Dedifferentiated amniotic fluid mesenchymal stem cell (primary cell): ENCODE measurements at regions not wholly inside any gene's neighbourhood (a gene's known extent, or its start where the extent isn't known, plus 50 kb on each side); places are given as distances from the start of the nearest gene placed in this dataset.
"Not testable (repeated sequence)": the region's sequence is repeated elsewhere in the genome, so short reads cannot be mapped to it uniquely, and the experiment has no call there.

ENCODE experiments used
- DNase-seq: peaks from one replicate; pipeline ENCODE4 v3.0.0-alpha.2; 2016; ENCODE audit errors: extremely low spot score

DNA sequence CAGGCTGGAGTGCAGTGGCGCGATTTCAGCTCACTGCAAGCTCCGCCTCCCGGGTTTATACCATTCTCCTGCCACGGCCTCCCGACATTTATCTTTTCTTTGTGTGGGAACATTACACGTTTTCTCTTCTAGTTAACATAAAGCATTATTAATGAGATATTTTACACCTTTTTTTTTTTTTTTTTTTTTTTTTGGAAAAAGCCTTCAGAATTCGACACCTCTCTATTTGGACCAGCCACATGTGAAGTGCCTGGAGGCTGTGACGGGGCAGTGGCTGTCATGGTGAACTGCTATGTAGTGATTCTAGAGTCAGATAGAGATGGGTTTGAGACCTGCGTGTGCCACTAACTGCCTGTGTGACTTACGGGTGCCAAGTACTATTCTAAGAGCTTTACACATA, 64.3 kb downstream of the SMIM38 start:
- DNase-seq = no peak

DNA sequence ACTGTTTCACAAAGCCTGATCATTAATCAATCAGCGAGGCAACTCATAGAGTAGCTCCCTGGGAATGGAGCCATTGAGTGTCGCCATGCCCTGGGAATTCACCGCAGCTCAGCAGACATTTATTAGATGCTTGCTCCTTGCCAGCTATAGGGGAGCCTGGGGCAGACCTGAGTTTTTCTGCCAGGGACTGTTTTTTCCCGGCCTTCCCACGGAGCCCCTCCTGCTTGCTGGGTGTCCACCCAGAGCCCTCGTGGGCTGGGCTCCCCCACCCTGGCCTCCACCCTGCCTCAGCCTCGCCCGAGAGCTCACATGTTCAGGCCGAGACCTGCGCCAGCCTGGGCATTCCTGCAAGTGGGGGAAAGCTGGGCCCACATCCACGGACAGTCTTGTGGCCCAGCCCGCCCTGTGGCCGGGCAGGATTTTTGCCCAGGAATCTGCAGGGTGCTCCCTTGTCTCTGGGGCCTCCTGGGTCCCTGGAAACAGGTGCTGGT, 64.9 kb downstream of the SMIM38 start:
- no peak for DNase-seq

DNA sequence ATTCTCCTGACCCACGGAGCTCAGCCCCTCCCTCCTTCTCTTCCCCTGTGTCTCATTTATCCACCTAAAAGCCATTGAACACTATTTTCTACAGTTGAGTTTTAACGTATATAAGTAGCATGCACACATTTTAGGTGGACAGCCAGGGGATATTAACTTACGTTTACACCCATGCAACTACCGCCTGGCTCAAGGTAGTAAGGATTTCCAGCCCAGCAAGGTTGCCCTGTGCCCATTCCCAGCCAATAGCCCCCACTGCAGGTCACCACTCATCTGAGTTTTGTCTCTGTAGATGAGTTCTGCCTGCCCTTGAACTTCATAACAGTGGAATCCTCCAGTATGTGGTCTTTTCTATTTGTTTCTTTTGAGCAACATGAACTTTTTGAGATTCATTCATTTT, 65.4 kb downstream of the SMIM38 start:
- DNase-seq = no peak

DNA sequence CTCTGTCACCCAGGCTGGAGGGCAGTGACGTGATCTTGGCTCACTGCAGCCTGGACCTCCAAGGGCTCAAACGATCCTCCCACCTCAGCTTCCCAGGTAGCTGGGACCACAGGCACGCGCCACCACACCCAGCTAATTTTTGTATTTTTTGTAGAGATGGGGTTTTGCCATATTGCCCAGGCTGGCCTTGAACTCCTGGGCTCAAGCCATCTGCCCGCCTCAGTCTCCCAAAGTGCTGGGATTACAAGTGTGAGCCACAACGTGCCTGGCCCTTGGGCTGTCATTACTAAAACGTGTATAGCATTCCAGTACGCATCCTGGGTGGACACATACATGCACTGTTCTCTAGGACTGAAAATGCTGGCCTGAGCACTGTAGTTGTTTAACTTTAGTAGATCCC, 65.9 kb downstream of the SMIM38 start:
- not testable (repeated sequence) for DNase-seq

DNA sequence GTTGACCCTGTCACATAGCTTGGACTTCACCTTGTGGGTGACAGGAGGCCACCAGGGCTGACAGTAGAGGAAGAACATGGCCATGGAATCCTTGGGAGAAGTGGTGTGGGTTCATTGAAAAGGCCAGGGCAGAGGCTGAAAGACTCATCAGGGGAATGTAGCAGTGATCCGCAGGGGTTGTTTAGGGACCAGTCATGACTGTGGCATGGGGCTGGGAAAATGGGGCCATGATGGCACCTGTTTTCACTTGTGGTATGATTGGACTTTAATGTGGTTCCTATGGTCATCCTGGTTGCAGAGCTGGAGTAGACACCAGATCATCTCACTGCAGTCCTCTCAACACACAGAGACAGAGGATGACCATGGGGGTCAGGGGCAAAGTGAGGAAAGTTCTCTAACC, 66.7 kb upstream of the MYEOV start:
- no peak for DNase-seq

DNA sequence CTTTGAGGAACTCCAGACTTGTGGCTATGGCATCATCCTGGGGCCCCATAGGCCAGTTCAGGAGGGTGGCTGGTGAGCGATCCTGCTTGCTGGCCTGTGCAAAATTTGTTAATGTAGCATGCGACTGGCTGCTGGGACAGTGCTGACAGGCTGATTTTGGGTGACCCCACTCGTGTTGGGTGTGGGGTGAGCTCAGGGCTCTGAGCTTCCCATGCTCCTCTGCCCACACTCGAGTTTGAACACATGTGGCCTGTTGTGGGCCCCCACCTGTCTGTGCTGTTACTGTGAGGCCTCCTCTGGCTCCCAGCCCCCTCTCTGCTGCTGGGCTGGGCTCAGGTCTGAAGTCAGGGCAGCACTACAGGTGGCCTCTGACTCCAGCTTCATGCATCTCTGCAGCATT, 64.4 kb upstream of the MYEOV start:
- DNase-seq = no peak

DNA sequence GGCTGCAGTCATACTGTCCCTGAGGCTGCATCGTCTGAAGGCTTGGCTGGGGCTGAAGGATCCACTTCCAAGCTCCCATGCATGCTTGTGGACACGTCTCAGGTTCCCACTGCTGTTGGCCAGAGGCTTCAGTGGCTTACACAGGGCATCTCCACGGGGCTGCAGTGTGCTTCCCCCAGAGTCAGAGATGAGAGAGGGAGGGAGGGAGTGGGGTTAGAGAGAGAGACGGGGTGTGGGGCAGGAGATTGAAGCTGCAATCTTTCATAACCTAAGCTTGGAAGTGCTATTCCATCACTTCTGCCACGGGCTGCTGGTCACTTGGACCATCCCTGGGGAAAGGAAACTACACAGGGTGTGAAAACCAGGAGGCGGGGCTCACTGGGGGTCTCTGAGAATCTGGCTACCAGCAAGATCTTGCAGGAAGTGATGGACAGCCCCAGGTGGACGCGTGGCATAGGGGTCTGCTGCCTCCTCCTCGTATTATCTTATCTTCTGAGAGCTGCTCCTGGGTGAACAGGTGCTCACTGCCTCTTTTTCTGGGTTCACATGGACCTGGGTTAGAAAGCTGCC, 63.0 kb upstream of the MYEOV start:
- DNase-seq = no peak

DNA sequence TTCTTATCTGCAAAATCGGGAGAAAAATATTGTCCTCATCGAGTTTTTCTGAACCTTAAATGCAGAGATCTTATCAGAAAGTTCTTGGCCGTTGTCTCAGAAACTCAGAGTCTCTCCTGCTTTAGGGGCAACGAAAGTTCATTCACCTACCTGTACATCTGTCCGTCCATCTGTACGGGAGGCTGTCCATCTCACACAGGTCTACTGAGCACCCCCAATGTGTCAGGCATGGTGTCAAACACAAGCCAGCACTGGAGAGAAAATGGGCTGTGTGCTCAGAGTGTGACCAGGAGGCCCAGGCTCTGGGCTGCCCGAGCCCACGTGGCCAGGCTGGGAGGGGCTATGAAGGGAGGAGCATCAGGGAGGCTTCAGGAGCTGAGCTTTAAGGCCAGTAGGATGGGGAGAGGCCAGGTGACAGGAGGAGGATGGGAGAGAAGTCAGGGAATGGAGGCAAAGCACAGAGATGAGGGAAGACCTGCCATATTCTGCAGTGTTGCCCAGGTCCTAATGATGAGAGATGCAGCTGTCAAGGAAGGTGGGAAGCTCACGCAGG, 62.4 kb upstream of the MYEOV start:
- no peak for DNase-seq

DNA sequence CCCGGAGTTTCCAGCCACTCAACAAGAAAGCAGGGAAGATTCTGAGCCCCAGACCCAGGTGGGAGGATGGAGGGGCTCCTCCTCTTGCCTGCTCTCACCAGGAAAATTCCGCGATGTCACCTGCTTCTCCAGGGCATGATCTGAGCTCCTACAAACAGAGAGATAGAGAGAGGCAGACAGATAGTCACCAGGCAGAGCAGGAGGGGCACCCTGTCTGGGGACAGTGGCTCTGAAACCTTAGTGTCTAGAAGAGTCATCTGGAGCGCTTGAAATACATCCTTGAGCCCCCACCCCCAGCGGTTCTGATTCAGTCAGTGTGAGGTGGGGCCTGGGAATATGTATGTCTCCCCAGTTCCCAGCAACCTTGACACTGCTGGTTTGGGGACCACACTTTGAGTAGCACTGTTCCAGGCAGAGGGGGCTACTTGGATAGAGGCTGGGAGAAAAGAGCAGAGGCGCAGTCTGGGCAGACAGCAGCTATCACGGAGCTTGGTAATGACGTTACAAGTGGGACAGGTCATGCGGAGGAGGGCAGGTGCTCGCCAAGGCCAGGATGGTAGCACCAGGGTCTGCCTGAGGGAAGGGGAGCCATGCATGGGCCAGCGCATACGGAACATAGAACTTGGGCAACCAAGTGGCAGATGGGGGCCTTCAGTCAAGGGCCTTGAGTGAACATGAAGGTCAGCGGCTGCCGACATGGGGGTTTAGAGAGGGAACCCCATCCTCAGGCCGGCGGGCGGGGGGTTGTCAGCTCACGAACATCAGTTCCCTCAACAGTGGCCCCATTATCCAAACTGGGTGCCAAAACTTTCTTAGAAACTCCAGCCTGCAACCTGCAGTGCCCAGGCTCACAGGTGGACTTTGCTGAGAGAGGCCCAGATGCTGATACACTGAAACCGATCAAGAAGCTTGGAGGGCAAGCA, 60.9 kb upstream of the MYEOV start:
- DNase-seq = no peak

DNA sequence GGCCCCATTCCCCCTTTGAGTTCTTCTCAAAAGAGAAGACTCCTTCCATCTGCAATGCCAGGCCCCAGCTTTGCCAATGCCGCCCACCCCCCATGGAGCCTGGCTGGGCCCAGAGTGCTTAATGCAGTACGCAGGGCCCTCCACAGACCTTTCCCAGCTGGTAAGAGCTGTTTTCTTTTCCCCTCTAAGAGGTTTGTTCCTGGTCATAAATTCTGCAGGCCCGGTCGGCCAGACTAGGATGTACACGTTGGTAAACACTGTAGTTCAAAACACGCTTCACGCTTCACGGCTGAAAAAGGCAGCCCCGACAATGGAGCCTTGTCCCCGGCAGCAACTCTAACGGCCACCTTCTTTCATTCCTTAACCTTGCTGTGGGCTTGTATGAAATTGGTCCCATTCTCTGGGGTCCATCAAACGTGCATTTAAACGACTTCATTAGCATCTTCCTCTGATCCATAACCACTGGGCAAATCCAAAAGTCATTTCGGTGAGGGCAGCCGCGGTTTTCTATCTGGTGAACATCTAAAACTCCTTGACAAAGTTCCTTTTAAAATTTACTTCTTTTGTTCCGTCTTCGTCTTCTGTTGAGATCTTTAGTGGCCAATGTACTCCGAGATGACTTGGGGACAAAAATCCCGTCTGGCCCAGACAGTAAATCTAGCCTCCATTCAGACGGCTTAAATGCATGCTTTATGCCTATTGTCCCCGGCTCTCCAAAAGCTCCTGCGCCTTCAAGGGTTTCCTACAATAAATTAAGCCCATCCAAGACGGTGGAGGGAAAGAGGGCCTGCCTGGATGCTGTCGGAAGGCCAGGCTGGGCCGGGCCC, 60.0 kb upstream of the MYEOV start:
- DNase-seq = no peak

DNA sequence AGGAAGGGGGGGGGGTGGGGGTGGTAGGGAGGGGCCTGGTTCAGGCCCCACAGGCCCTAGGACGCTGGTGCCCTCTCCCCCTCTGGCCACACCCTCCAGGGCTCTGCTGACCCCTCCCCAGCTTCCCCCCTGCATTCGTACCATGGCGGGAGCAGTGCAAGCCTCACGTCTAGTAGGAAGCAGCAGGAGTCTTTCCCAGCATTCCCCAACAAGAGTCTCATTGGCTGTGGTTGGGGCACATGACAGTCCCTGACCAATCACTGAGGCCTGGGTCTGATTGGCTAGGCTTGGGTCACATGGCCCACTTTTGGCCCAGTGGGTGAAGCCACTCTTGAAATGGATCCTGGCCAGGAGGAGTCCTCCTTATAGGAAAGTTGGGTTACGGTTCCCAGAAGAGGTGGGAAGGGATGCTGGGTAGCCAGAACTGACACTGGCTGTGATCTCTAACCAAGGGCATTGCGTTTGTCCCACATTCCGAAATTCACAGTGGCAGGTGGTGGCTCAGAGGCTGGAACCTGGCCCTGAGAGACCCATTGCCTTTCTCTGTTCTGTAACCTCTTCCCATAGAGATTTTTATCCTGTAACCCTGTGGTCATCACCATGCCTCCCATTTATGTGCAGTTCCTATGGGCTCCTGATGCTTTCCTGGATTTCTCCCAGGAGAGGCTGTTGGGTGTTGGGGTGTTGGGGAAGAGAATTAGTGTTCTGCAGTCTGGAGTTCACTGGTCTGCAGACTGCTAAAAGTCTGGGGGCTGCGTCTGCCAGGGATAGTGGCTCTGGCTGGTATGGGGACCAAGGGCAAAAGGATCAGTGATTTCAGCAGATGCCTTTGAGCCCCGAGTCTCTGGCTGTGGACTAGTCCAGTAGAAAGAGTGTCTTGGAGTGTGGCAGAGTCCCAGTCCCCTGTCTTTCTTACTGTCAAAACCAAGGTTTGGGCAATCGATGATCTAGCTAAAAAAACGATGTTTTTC, 58.9 kb upstream of the MYEOV start:
- no peak for DNase-seq

DNA sequence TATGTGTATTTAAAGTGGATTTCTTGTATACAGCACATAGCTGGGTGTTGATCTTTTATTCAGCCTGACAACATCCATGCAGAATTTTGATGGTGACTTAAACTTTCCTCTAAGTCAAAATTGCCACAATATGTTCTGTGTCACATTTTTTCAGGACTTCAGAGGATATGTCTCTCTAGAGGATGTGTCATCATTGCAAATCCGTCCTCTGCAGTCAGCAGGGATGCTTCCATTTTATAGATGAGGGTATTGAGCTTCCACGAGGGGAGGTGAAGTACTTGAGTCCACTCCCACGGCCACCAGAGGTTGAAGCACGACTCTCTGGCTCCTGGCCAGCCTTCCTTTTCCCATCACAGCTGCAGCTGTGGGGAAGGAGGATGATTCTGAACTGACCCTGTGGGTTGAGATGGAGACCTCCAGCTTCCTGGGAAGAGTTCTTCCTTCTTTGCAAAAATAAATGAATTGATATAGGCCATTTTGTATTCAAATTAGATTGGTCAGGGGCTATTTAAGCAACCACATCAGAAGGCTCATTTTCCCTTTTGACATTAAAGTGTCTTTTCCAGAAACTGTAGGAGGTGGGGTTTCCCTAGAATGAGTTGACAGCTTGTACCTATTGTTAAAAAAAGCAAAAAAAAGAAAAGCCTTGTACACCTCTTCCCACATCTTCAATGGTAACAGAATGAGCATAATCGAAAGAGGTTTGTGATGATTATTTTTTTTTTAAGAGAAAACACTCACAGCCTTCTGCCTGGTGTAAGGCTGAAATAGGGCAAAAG, 55.2 kb upstream of the MYEOV start:
- DNase-seq = no peak

DNA sequence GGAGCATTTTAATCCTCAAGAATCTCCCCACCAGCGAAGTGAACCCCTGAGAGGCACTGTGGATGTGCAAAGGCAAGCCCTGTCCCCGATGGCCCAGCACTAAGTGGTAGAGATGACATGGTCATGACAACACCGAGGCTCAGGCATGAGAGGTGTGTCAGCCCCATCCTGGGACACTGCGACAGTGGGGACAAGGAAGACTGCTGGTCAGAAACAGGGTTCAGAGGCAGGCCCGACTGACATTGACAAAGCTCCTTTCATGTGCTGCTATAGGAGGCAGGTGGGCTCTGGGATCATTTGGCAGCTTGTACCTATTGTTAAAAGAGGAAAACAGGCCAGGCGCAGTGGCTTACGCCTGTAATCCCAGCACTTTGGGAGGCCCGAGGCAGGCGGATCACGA, 54.3 kb upstream of the MYEOV start:
- DNase-seq = no peak

DNA sequence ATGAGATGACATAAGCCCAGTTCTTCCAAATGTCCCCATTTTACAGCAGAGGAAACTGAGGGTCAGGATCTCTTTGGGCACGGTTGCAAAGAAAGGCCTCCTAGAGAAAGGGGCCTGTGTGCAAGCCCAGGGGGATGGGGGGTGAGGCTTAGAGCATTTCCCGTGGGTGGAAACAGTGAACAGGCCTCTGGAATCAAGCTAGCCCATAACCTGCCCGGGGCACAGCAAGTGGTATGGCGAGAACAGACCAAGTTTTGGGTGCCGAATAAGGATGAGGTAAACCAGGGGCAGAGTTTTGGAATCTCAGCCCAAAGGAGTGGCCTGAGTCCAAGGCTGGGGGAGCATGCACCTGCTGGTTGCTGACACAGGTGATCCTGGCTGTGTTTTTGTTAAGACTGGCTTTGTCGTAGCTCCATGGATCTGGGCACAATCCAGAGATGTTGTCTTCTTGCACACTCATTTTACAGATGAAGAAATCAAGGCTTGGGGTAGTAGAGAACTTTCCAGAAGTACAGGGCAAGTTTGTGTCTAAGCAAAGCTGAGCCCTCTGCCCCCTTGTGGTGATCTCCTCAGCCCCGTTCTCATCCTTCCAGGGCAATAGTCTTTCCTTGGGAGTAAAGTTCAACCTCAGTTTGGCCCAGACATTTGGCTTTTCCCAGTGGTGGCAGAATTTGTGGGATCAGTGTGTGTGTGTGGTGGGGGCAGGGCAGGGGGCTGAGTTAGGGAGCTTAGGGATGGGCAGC, 53.5 kb upstream of the MYEOV start:
- no peak for DNase-seq

DNA sequence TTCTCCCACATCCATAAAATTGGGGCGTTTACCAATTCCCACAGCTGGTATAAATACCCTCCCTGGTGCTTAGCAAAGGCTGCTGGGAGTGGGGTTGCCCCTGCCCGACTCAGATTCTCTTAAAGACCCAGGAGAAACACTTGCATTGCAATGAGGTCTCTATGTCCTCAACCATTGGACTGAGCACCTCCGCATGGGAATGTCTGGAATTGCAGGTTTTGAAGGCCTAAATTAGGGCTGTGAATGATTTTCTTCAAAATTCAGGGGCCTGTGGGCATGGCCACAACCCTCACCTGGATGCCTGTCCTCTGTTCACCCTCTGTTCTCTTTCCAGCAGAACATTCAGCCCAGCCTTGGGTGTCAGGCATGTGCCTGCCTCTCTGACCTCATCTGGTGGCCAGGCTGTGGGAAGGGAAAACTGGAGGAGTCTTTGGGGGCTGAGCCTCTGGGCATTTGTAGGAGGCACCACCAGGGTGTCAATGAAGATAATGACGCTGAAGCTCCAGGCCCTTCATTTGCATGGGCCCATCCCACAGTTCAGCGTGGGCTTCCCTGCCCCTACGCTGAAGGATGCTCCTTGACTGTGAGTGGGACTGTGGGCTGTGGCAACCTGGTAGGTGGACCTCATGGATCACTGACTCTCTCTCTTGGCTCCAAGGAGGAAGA, 52.7 kb upstream of the MYEOV start:
- DNase-seq = no peak

DNA sequence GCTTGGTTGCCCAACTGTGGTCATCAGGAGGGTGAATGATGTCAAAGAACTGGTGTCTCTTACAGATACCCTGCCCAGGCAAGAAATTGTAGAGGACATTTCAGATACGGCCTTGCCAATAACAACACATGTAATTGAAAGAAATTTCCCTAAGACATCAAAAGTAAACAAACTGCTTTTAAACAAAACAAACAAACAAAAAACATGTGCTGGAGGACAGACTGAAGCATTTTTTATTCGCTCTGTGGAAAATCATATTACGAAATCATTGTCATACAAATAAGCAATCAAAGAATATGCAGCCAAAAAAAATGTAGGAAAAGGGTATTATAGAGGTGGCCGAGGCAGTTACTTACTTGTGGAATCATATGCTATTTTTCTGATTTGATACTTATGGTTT, 52.1 kb upstream of the MYEOV start:
- peak; percentile 23 for DNase-seq

DNA sequence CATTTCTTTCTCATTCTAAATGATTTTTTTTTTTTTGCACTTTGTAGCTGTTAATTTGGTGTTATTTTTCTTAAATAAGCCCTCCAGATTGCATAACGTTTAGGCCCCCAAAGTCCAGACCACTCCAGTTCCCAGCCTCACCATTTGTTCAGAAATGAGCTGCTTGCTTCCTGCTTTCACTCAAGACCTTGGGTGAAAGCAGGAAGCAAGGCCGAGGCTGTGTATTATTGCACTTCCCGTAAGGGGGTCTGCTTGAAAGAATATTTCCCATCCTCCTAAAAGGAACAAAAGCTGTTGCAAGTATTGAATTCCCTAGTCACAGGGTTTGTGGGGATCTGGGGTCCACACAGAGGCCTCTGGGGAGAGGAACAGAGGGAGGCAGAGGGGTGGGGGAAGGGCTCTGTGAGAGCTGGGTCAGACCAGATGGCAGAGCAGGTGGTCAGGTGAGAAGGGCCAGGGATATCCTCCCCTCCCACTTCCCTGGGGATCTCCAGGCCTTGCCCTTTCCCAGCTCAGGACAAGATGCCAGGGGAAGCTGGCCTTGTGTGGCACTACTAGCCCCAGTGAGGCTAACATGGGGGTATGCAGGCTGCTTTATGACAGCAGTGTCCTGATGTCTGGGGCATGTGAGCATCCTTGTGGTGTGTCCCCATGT, 51.6 kb upstream of the MYEOV start:
- DNase-seq = no peak

DNA sequence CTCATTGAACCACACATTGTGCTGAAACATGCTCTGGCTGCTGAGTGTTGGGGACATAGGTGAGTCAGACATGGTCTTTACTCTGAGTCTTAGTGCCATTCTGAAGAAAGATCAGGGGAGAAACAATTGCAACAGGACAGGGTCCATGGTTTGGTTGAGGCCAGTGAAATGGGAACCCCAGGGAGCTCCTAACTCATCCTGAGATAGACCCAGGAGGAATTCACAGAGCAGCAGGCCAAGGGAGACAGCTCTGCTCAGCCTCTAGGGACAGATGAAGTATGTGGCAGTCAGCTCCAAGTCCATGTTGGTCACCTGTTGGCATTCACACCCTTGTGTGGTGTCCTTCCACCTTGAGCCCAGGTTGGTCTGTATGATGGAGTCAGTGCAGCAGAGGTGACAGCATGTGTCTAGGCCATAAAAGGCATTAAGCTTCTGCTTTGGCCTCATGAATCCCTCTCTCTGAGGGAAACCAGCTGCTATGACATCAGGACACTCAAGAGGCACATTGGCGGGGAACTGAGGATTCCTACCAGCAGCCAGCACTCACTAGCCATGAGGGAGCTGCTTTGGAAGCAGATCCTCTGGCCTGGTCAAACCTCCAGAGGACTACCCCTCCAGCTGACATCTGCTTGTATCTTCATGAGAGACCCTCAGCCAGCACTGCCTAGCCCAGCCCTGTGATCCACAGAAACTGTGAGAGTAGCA, 50.3 kb upstream of the MYEOV start:
- DNase-seq = no peak
